Common myeloid progenitor, CD34-positive (primary cell): ENCODE measurements at regions not wholly inside any gene's neighbourhood (a gene's known extent, or its start where the extent isn't known, plus 50 kb on each side); places are given as distances from the start of the nearest gene placed in this dataset.

Experiments
- CTCF ChIA-PET: fragments of 350-600 bp; sonication (Branson Sonifier 250); formaldehyde crosslinking; loops from one replicate; lab custom pipeline; 2021; ENCODE audit warnings: antibody characterized with exemption; lab: Charles Lee
- POLR2A ChIA-PET: fragments of 350-600 bp; sonication (Branson Sonifier 250); formaldehyde crosslinking; loops from one replicate; lab custom pipeline; 2021; ENCODE audit warnings: antibody characterized with exemption; lab: Charles Lee
- DNase-seq, 3 donors: peaks; one replicate each; pipeline versions ENCODE4 v3.0.0 to v3.0.0-alpha.2; 2013
- H3K27ac ChIP-seq, 2 experiments: 1 replicate in 1 of 2; 2 replicates in 1 of 2; pipeline ENCODE4 v1.7.0; 2013; ENCODE audit warnings: inconsistent platforms in 2 of 2, low read length in 2 of 2, mild to moderate bottlenecking in 2 of 2, low read depth in 1 of 2, moderate library complexity in 1 of 2; ENCODE audit not compliant: severe bottlenecking in 2 of 2, insufficient read depth in 1 of 2, poor library complexity in 1 of 2
- H3K27me3 ChIP-seq, 5 experiments: replicated peaks in 2 of 5; 1 replicate in 3 of 5; 2 replicates in 2 of 5; pipeline versions ENCODE4 v1.6.1 to v1.7.0; 2013; ENCODE audit warnings: low read length in 4 of 5, mild to moderate bottlenecking in 2 of 5, moderate library complexity in 2 of 5, inconsistent platforms in 1 of 5; ENCODE audit not compliant: insufficient read depth in 5 of 5, control insufficient read depth in 4 of 5
- H3K36me3 ChIP-seq, 4 experiments: 1 replicate in 2 of 4; 2 replicates in 2 of 4; pipeline versions ENCODE4 v1.6.1 to v1.7.0; 2013; ENCODE audit warnings: low read length in 3 of 4, control low read depth in 1 of 4, mild to moderate bottlenecking in 1 of 4; ENCODE audit not compliant: control insufficient read depth in 4 of 4, insufficient read depth in 4 of 4
- H3K4me1 ChIP-seq, 4 experiments: 1 replicate in 3 of 4; 2 replicates in 1 of 4; pipeline versions ENCODE4 v1.6.1 to v1.7.1; 2013; ENCODE audit warnings: low read length in 3 of 4, mild to moderate bottlenecking in 3 of 4, control low read depth in 1 of 4, inconsistent platforms in 1 of 4, moderate library complexity in 1 of 4; ENCODE audit not compliant: control insufficient read depth in 4 of 4, insufficient read depth in 4 of 4; ENCODE audit errors: control extremely low read depth in 1 of 4
- H3K4me3 ChIP-seq, 7 experiments: 1 replicate in 4 of 7; 2 replicates in 3 of 7; pipeline versions ENCODE4 v1.5.1 to v1.7.0; 2013; ENCODE audit warnings: mild to moderate bottlenecking in 7 of 7, low read length in 6 of 7, moderate library complexity in 6 of 7, inconsistent platforms in 2 of 7, low read depth in 2 of 7, control low read depth in 1 of 7; ENCODE audit not compliant: insufficient read depth in 4 of 7, control insufficient read depth in 1 of 7; ENCODE audit errors: extremely low read depth in 1 of 7
- H3K9me3 ChIP-seq, 5 experiments: 1 replicate in 4 of 5; 2 replicates in 1 of 5; pipeline versions ENCODE4 v1.6.1 to v1.7.1; 2013; ENCODE audit warnings: low read length in 4 of 5, mild to moderate bottlenecking in 2 of 5, inconsistent platforms in 1 of 5, low read depth in 1 of 5, moderate library complexity in 1 of 5; ENCODE audit not compliant: control insufficient read depth in 4 of 5, insufficient read depth in 2 of 5; ENCODE audit errors: control extremely low read depth in 1 of 5
- WGBS: methylation state at CpG from one replicate; pipeline ENCODE4 v1.1.5; 2013; ENCODE audit not compliant: insufficient coverage; 5-methylcytosine and 5-hydroxymethylcytosine counted together

GRCh38 chr2:172322049-172322448, 105.3 kb upstream of the ITGA6 start:
- no peaks in the 10 kb centered on the region for H3K4me1 ChIP-seq
- H3K27me3 ChIP-seq, result no peaks in the 10 kb centered on the region
- DNase-seq, result peak in 1 of 3 donors; percentile 29
- no peaks in the 10 kb centered on the region for H3K36me3 ChIP-seq
- POLR2A ChIA-PET, result no interaction called here
- H3K4me3 ChIP-seq, result no peak overlapping the region
- peaks cover 0 to 1% (median 0%) of the 10 kb centered on the region in 5 experiments for H3K9me3 ChIP-seq
- no CpG with 5 or more reads among the region's 3 CpGs for WGBS
- no peak overlapping the region for H3K27ac ChIP-seq
- CTCF ChIA-PET, result no interaction called here

- H3K4me1 ChIP-seq, result peaks cover 0 to 2% (median 0%) of the 10 kb centered on the region in 4 experiments
- no peak overlapping the region for H3K4me3 ChIP-seq
- no peaks in the 10 kb centered on the region for H3K36me3 ChIP-seq
- no peak for DNase-seq
- ChIA-PET CTCF (interaction anchor here (1.2 to 1.5 kb wide), 2 partner anchors 11 to 138 kb away, joined by 3 to 4 read pairs; no protein-coding TSS in a partner anchor), POLR2A (no interaction called here)
- H3K27me3 ChIP-seq, result no peaks in the 10 kb centered on the region
- H3K9me3 ChIP-seq, result peaks cover 0 to 1% (median 0%) of the 10 kb centered on the region in 5 experiments
- H3K27ac ChIP-seq, result no peak overlapping the region
- 93% methylated on average over 4 of the region's 6 CpGs for WGBS
Measured at GRCh38 chr2:172323256-172323655, 104.1 kb upstream of the ITGA6 start.

- Histone ChIP-seq H3K36me3 (no peaks in the 10 kb centered on the region), H3K27ac (no peak overlapping the region)
- POLR2A ChIA-PET, result no interaction called here
Measured at GRCh38 chr2:172323861-172324597, 103.4 kb upstream of the ITGA6 start.

GRCh38 chr2:172326211-172326509, 101.2 kb upstream of the ITGA6 start:
- H3K27ac ChIP-seq, result no peak overlapping the region
- 100% methylated on average over 1 of the region's 1 CpG for WGBS
- no peak for DNase-seq
- H3K36me3 ChIP-seq, result no peaks in the 10 kb centered on the region
- ChIA-PET POLR2A (no interaction called here), CTCF (interaction anchor here (1.1 to 1.6 kb wide), 2 partner anchors 18 to 136 kb away, joined by 3 to 6 read pairs; no protein-coding TSS in a partner anchor)
- no peak overlapping the region for H3K4me3 ChIP-seq
- no peaks in the 10 kb centered on the region for H3K27me3 ChIP-seq
- peaks cover 0 to 25% (median 9%) of the 10 kb centered on the region in 4 experiments for H3K4me1 ChIP-seq
- peaks cover 0 to 1% (median 0%) of the 10 kb centered on the region in 5 experiments for H3K9me3 ChIP-seq

More at GRCh38 chr2:172323861-172324597, 103.4 kb upstream of the ITGA6 start:
- no peaks in the 10 kb centered on the region for H3K27me3 ChIP-seq
- no peak for DNase-seq
- CTCF ChIA-PET, result interaction anchor here (1.2 to 1.5 kb wide), 2 partner anchors 12 to 138 kb away, joined by 3 to 4 read pairs; no protein-coding TSS in a partner anchor
- H3K4me3 ChIP-seq, result no peak overlapping the region
- WGBS, result 99% methylated on average over 9 of the region's 10 CpGs
- H3K4me1 ChIP-seq, result peaks cover 0 to 4% (median 0%) of the 10 kb centered on the region in 4 experiments
- H3K9me3 ChIP-seq, result peaks cover 0 to 1% (median 0%) of the 10 kb centered on the region in 5 experiments

GRCh38 chr2:172328103-172328841, 99.1 kb upstream of the ITGA6 start:
- DNase-seq, result no peak
- Histone ChIP-seq H3K4me1 (peaks cover 0 to 25% (median 9%) of the 10 kb centered on the region in 4 experiments), H3K9me3 (no peaks in the 10 kb centered on the region), H3K4me3 (no peak overlapping the region), H3K27me3 (no peaks in the 10 kb centered on the region), H3K36me3 (no peaks in the 10 kb centered on the region), H3K27ac (no peak overlapping the region)
- WGBS, result no CpG with 5 or more reads among the region's 3 CpGs
- ChIA-PET CTCF (interaction anchor here (1.1 to 2.2 kb wide), 4 partner anchors 10 to 156 kb away, joined by 3 to 8 read pairs (median 4); no protein-coding TSS in a partner anchor), POLR2A (no interaction called here)

- ChIA-PET CTCF (interaction anchor here (1.1 to 2.2 kb wide), 3 partner anchors 131 to 157 kb away, joined by 3 to 8 read pairs (median 3); no protein-coding TSS in a partner anchor), POLR2A (interaction anchor here (0.6 kb wide), 1 partner anchor 155 kb away, joined by 4 read pairs; no protein-coding TSS in a partner anchor)
- Histone ChIP-seq H3K9me3 (no peaks in the 10 kb centered on the region), H3K4me1 (peaks cover 0 to 25% (median 9%) of the 10 kb centered on the region in 4 experiments), H3K27me3 (no peaks in the 10 kb centered on the region), H3K27ac (no peak overlapping the region), H3K4me3 (peak overlapping the region in 1 of 7 experiments; percentile 10), H3K36me3 (no peaks in the 10 kb centered on the region)
- WGBS, result 91% methylated on average over 1 of the region's 2 CpGs
- DNase-seq, result no peak
Measured at GRCh38 chr2:172329416-172329773, 98.0 kb upstream of the ITGA6 start.
